Keratinocyte (primary cell): ENCODE measurements at regions not wholly inside any gene's neighbourhood (a gene's known extent, or its start where the extent isn't known, plus 50 kb on each side); places are given as distances from the start of the nearest gene placed in this dataset.

Experiments used
- EZH2 ChIP-seq: IDR thresholded peaks from one replicate; pipeline ENCODE4 v1.6.1; 2012; ENCODE audit warnings: inconsistent platforms, mild to moderate bottlenecking, low read length, moderate library complexity
- TF ChIP-seq, protein P1 (sequence below), 3 experiments: IDR thresholded peaks in 1 of 3; conservative IDR thresholded peaks in 1 of 3; optimal IDR thresholded peaks in 1 of 3; 2 replicates in 2 of 3; 3 replicates in 1 of 3; pipeline versions ENCODE3 to v1.5.1; 2011; ENCODE audit warnings: low read length in 3 of 3, mild to moderate bottlenecking in 3 of 3, moderate library complexity in 2 of 3, control low read depth in 1 of 3, inconsistent platforms in 1 of 3; ENCODE audit not compliant: insufficient read depth in 2 of 3; ENCODE audit errors: extremely low read depth in 1 of 3

GRCh38 chr11:81331088-81331487, 1402.6 kb downstream of the FAM181B start:
- TF ChIP-seq, protein P1, sequence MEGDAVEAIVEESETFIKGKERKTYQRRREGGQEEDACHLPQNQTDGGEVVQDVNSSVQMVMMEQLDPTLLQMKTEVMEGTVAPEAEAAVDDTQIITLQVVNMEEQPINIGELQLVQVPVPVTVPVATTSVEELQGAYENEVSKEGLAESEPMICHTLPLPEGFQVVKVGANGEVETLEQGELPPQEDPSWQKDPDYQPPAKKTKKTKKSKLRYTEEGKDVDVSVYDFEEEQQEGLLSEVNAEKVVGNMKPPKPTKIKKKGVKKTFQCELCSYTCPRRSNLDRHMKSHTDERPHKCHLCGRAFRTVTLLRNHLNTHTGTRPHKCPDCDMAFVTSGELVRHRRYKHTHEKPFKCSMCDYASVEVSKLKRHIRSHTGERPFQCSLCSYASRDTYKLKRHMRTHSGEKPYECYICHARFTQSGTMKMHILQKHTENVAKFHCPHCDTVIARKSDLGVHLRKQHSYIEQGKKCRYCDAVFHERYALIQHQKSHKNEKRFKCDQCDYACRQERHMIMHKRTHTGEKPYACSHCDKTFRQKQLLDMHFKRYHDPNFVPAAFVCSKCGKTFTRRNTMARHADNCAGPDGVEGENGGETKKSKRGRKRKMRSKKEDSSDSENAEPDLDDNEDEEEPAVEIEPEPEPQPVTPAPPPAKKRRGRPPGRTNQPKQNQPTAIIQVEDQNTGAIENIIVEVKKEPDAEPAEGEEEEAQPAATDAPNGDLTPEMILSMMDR (optimal IDR thresholded peaks at IDR 0.05 in 1 of 3, IDR thresholded peaks at IDR 0.05 in 1 of 3, conservative IDR thresholded peaks at IDR 0.05 in 1 of 3; ENCODE audit: extremely low read depth in 1 of 3, insufficient read depth in 2 of 3, low read length in 3 of 3), result no peak
- TF ChIP-seq EZH2, result no peak
